HG02943 (cell line): ENCODE measurements at regions not wholly inside any gene's neighbourhood (a gene's known extent, or its start where the extent isn't known, plus 50 kb on each side); places are given as distances from the start of the nearest gene placed in this dataset.

Source experiments
- ATAC-seq: cut with Tn5 transposase; IDR thresholded peaks from one replicate; pipeline ENCODE4 v1.9.1; 2021; ENCODE audit warnings: mild to moderate bottlenecking, low read depth, moderate library complexity; ENCODE audit not compliant: unreplicated experiment

- no peak for ATAC-seq
Observed at GRCh38 chr10:123480845-123481244, 185.3 kb upstream of the GPR26 start.

DNA sequence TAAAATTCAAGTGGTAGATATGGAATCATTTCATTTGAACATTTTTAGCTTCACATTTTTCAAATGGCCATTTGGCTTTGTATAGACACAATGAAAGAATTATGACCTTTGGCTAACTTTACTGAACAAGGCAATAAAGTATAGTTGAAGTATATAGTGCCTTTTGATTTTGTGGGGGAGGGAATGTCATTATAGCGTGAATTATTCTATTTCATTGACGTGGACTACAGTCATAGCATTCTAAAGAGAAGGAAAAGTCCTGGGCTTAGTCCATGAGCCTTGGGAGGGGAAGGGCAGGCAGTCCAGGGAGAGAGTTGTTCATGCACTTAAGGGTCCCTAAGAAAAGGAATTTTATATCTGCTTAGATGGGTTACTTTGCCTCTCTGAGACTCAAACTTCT is 181.4 kb upstream of the GPR26 start:
- no peak for ATAC-seq

- no peak for ATAC-seq
Observed at GRCh38 chr10:123485341-123485960, 180.7 kb upstream of the GPR26 start.

DNA sequence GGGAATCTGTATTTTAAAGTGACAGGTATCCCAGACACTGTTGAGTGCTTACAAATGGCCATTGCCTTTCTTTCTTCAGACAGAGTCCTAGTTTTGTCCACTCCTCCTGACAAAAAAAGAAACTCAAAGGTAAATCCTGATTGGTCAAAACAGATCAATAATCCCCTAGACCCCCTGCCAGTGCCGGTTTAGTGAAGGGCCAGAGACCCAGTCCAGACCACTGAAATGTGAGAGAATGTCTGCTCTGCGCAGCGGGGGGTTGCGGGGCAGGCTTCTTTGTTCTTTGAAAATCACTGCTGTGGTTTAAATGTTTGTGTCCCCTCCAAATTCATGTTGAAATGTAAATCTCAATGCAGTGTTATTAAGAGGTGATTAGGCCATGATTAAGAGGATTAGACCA is 177.7 kb upstream of the GPR26 start:
- no peak for ATAC-seq

DNA sequence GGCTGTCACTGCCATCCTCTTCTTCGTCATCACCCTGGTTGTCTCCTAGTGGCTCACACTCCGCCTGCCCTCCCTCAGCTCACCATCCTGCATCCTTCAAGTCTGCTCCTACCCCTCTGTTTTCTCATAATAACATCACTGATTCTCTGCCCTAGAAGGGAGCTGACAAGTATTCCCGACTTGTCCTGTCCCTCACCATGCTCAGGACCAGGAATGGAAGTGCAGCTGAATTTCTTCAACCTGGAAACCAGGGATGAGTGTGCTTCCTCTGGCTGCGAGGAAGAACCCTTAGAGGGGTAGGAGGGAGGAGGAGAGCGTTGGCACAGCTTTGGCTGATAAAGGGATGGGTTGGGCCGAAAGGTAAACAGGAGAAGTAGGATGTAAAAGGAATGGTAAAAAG is 174.8 kb upstream of the GPR26 start:
- no peak for ATAC-seq

- no peak for ATAC-seq
Observed at GRCh38 chr10:123492016-123492415, 174.1 kb upstream of the GPR26 start.

- no peak for ATAC-seq
Observed at GRCh38 chr10:123494301-123494808, 171.8 kb upstream of the GPR26 start.

DNA sequence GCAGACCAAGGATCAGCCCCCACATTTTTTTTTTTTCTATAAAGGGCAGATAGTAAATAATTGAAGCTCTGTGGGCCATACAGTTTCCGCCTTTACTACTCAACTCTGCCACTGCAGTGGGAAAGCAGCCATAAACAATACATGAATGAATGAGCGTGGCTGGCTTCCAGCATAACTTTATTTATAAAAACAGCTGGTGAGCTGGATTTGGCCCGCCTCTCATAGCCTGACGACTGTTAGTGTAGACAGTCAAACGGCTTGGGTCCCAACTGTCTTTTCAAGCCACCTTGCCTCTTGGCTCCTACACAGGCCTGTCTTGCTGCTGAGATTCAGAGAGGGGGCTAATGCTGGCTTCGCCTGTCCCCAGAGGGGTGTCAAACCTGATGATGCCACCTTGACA is 169.8 kb upstream of the GPR26 start:
- no peak for ATAC-seq

- no peak for ATAC-seq
Observed at GRCh38 chr10:123496996-123497660, 169.0 kb upstream of the GPR26 start.

DNA sequence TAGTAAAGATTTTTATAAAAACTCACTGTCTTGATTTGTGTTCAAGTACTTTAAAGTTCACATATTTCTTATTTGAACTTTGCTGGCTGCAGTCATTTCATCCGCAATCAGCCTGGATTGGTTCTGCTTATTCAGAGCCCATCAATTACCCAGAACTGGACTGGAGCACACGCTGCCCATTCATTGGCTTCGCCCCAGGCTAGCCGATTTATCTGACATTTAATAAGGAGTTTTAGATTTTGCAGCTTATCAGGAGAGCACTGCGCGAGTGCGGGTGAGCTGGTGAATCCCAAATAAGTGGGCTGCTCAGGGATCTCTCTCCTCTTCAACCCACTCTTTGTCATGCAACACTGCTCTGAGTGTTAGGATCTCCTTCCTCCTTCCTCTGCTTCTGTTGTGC is 166.0 kb upstream of the GPR26 start:
- no peak for ATAC-seq

- ATAC-seq = no peak
Observed at GRCh38 chr10:123501148-123501547, 165.0 kb upstream of the GPR26 start.

DNA sequence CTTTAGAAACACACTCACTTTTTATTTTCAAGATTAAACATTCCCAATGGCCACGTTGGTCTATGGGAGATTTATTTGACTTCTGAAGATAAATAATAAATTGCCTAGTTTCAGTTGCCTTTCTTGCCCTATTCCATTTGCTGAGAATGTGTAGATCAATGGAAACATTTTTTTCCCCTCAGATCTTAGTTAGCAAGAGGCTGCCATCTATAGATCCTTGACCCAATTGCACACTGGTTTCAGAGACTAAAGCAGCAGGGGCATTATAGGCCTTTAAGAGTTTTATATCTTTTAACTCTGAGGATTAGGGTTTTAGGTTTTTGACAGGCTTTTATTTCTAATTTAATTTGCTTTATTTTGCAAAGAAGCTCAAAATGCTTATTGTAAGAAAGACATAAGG is 163.2 kb upstream of the GPR26 start:
- no peak for ATAC-seq

- ATAC-seq = no peak
Observed at GRCh38 chr10:123506455-123506854, 159.7 kb upstream of the GPR26 start.

GRCh38 chr10:123507298-123507697 is 158.9 kb upstream of the GPR26 start:
- no peak for ATAC-seq

GRCh38 chr10:123509338-123509737 is 156.8 kb upstream of the GPR26 start:
- ATAC-seq = no peak

GRCh38 chr10:123512901-123513775 is 153.0 kb upstream of the GPR26 start:
- no peak for ATAC-seq

- ATAC-seq = no peak
Observed at GRCh38 chr10:123513870-123514269, 152.3 kb upstream of the GPR26 start.

GRCh38 chr10:123514996-123515395 is 151.2 kb upstream of the GPR26 start:
- ATAC-seq = no peak

DNA sequence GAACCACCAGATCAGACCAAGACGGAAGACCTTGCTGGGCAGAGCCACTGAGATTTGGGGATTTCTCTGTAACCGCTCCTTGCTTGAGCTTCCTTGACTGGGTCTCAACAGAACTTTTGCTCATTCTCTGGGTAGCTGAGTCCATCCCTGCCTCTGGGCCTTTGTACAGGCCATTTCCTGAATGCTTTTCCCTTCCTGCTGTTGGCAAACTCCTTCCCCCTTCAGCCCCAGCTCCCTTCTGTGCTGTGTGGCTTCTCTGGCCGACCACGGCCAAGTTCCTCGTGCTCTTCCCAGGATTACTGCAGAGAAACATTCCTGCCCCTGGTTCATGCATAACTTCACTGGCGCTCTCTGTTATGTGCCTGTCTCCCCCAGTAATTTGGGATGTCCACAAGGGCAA is 150.5 kb upstream of the GPR26 start:
- no peak for ATAC-seq

GRCh38 chr10:123516291-123516690 is 149.9 kb upstream of the GPR26 start:
- no peak for ATAC-seq

GRCh38 chr10:123517426-123517825 is 148.7 kb upstream of the GPR26 start:
- ATAC-seq = no peak
